PC-3 (cell line): ENCODE measurements at regions not wholly inside any gene's neighbourhood (a gene's known extent, or its start where the extent isn't known, plus 50 kb on each side); places are given as distances from the start of the nearest gene placed in this dataset.

Source experiments
- ATAC-seq: fragments of 200-7000 bp; cut with Tn5 transposase; 2 replicates; pipeline ENCODE4 v1.9.1; 2020; ENCODE audit warnings: mild to moderate bottlenecking, moderate library complexity
- BruUV-seq: library from RNA; stranded (reverse); fragments of 400-500 nt; replicated peaks from 2 replicates; lab custom pipeline; 2021; lab: Mats Ljungman, UMichigan
- CTCF ChIA-PET: fragments of 300-600 bp; sonication (Branson Sonifier 250); formaldehyde crosslinking; loops from one replicate; lab custom pipeline; 2022; ENCODE audit warnings: antibody characterized with exemption; lab: Charles Lee
- POLR2A ChIA-PET: fragments of 300-600 bp; sonication (Branson Sonifier 250); formaldehyde crosslinking; loops from one replicate; lab custom pipeline; 2022; ENCODE audit warnings: antibody characterized with exemption; ENCODE audit not compliant: unreplicated experiment; lab: Charles Lee
- DNase-seq: peaks from one replicate; pipeline ENCODE4 v3.0.0-alpha.2; 2015
- H2AFZ ChIP-seq: fragments of 300-600 bp; sonication (generic); 2 replicates; pipeline ENCODE4 v1.6.0; 2016; ENCODE audit warnings: antibody characterized with exemption, low read length
- H3F3A ChIP-seq: fragments of 300-600 bp; sonication (generic); one replicate; pipeline ENCODE4 v1.6.0; 2017; ENCODE audit warnings: antibody characterized with exemption, low read length, control low read depth, mild to moderate bottlenecking; ENCODE audit not compliant: unreplicated experiment
- H3K27ac ChIP-seq: fragments of 300-600 bp; sonication (generic); 2 replicates; pipeline ENCODE4 v1.5.1; 2016; ENCODE audit warnings: mild to moderate bottlenecking, low read length
- H3K27me3 ChIP-seq: fragments of 300-600 bp; sonication (generic); 2 replicates; pipeline ENCODE4 v1.6.1; 2016; ENCODE audit warnings: low read length, mixed read lengths
- H3K36me3 ChIP-seq: fragments of 300-600 bp; sonication (generic); 2 replicates; pipeline ENCODE4 v1.6.1; 2016; ENCODE audit warnings: low read depth, mixed run types, low read length, mixed read lengths
- H3K4me1 ChIP-seq: fragments of 300-600 bp; sonication (generic); 2 replicates; pipeline ENCODE4 v1.5.1; 2016; ENCODE audit warnings: low read length; ENCODE audit not compliant: insufficient read depth
- H3K4me2 ChIP-seq: fragments of 300-600 bp; sonication (generic); 2 replicates; pipeline ENCODE4 v1.6.0; 2016; ENCODE audit warnings: low read length
- H3K4me3 ChIP-seq: fragments of 300-600 bp; sonication (generic); 2 replicates; pipeline ENCODE4 v1.5.1; 2016; ENCODE audit warnings: mild to moderate bottlenecking, low read length, mixed read lengths
- H3K79me2 ChIP-seq: fragments of 300-600 bp; sonication (generic); 2 replicates; pipeline ENCODE4 v1.6.1; 2017; ENCODE audit warnings: low read length, mixed read lengths
- H3K9ac ChIP-seq: fragments of 300-600 bp; sonication (generic); 2 replicates; pipeline ENCODE4 v1.6.0; 2016; ENCODE audit warnings: mild to moderate bottlenecking, low read length
- H3K9me2 ChIP-seq: fragments of 300-600 bp; sonication (generic); replicated peaks from 2 replicates; pipeline ENCODE4 v1.6.1; 2016; ENCODE audit warnings: mixed run types, low read length, mixed read lengths
- H3K9me3 ChIP-seq: fragments of 300-600 bp; sonication (generic); 2 replicates; pipeline ENCODE4 v1.6.1; 2016; ENCODE audit warnings: low read length, mixed read lengths
- H4K20me1 ChIP-seq: fragments of 300-600 bp; sonication (generic); 2 replicates; pipeline ENCODE4 v1.6.1; 2016; ENCODE audit warnings: low read length, mixed read lengths
- EZH2 ChIP-seq: fragments of 300-600 bp; sonication (generic); IDR thresholded peaks from one replicate; pipeline ENCODE4 v1.6.1; 2017; ENCODE audit warnings: antibody characterized with exemption, mild to moderate bottlenecking, low read length; ENCODE audit not compliant: unreplicated experiment
- EZH2phosphoT487 ChIP-seq: fragments of 300-600 bp; sonication (generic); IDR thresholded peaks from 2 replicates; pipeline ENCODE4 v1.6.1; 2018; ENCODE audit warnings: mild to moderate bottlenecking, antibody characterized with exemption, low read length, borderline replicate concordance
- intact Hi-C: fragments of 100-400 bp; cut with micrococcal nuclease; formaldehyde crosslinking; loops from 2 replicates; pipeline ENCODE4 v1.9.0; 2023
- TF ChIP-seq, protein P1 (sequence below): fragments of 300-600 bp; sonication (generic); conservative IDR thresholded peaks from 2 replicates; pipeline ENCODE4 v1.5.1; 2017; ENCODE audit warnings: antibody characterized with exemption, low read depth, mild to moderate bottlenecking, low read length

- DNase-seq = no peak
- POLR2A ChIA-PET = no interaction called here
- Histone ChIP-seq H3K27ac (no peak overlapping the region), H3K36me3 (no peaks in the 10 kb centered on the region), H4K20me1 (no peaks in the 10 kb centered on the region), H3K9me3 (no peaks in the 10 kb centered on the region), H3F3A (no peaks in the 10 kb centered on the region), H3K79me2 (no peaks in the 10 kb centered on the region), H3K27me3 (peaks cover 80% of the 10 kb centered on the region), H3K4me1 (no peaks in the 10 kb centered on the region), H3K4me3 (no peak overlapping the region), H2AFZ (no peak overlapping the region), H3K4me2 (no peak overlapping the region), H3K9ac (no peak overlapping the region), H3K9me2 (no peaks in the 10 kb centered on the region)
- TF ChIP-seq EZH2phosphoT487 = no peak
- no peak for TF ChIP-seq EZH2
- TF ChIP-seq, protein P1, sequence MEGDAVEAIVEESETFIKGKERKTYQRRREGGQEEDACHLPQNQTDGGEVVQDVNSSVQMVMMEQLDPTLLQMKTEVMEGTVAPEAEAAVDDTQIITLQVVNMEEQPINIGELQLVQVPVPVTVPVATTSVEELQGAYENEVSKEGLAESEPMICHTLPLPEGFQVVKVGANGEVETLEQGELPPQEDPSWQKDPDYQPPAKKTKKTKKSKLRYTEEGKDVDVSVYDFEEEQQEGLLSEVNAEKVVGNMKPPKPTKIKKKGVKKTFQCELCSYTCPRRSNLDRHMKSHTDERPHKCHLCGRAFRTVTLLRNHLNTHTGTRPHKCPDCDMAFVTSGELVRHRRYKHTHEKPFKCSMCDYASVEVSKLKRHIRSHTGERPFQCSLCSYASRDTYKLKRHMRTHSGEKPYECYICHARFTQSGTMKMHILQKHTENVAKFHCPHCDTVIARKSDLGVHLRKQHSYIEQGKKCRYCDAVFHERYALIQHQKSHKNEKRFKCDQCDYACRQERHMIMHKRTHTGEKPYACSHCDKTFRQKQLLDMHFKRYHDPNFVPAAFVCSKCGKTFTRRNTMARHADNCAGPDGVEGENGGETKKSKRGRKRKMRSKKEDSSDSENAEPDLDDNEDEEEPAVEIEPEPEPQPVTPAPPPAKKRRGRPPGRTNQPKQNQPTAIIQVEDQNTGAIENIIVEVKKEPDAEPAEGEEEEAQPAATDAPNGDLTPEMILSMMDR = no peak
- BruUV-seq = no TSS peak
- no peak for ATAC-seq
- CTCF ChIA-PET = no interaction called here
- intact Hi-C loops = no loop called here
These were observed 181.6 kb upstream of the ZC3H12A start for GRCh38 chr1:37292789-37293188.

DNA sequence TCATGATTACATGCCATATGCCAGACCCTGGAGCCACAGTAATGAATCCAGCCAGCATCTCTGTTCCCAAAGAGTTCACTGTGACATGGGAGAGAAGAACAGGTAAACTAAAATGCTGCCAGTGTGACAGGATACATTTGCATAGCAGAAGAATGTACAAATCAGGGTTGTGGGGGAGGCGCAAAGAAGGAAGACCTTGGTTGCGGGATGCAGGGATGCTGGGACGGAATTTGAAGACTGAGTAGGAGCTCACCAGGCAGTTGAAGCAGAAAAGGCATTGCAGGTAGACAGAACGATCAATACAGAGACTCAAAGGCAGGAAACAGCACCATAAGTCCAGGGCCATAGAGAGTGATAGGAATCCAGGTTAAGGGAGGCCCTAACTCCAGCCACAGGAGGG lies 180.3 kb upstream of the ZC3H12A start:
- H3K36me3 ChIP-seq = no peaks in the 10 kb centered on the region
- H3K9me3 ChIP-seq = no peaks in the 10 kb centered on the region
- no TSS peak for BruUV-seq
- H3K4me3 ChIP-seq = no peak overlapping the region
- H3K79me2 ChIP-seq = no peaks in the 10 kb centered on the region
- H3K9me2 ChIP-seq = no peaks in the 10 kb centered on the region
- no peak overlapping the region for H3K27ac ChIP-seq
- ATAC-seq (no peak), DNase-seq (no peak)
- TF ChIP-seq, protein P1 = no peak
- no peak for TF ChIP-seq EZH2
- no peak for TF ChIP-seq EZH2phosphoT487
- no peak overlapping the region for H2AFZ ChIP-seq
- no peak overlapping the region for H3K4me2 ChIP-seq
- ChIA-PET CTCF (no interaction called here), POLR2A (no interaction called here)
- H3F3A ChIP-seq = no peaks in the 10 kb centered on the region
- H4K20me1 ChIP-seq = no peaks in the 10 kb centered on the region
- H3K4me1 ChIP-seq = no peaks in the 10 kb centered on the region
- intact Hi-C loops = no loop called here
- H3K27me3 ChIP-seq = peaks cover 88% of the 10 kb centered on the region
- H3K9ac ChIP-seq = no peak overlapping the region

DNA sequence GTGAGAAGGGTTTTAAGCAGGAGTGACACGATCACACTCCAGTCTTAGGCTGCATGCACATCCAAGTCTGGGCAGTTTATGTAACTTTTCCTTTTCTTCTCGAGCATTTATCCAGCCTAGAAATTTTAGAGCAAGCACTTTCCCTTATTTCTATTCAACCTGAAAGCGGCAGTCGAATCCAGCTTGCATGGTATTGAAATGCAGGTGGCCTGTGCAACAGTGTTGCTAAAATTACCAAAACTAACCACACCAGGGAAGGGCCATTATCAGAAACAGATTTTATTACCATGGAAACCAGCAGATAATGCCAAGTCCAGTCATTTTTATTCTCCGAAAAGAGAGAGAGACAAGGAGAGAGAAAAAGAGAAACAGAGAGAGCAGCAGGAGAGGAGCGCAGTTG lies 179.9 kb upstream of the ZC3H12A start:
- intact Hi-C loops = no loop called here
- no TSS peak for BruUV-seq
- ATAC-seq = no peak
- H3K9ac ChIP-seq = no peak overlapping the region
- TF ChIP-seq EZH2phosphoT487 (no peak), EZH2 (no peak)
- TF ChIP-seq, protein P1 = no peak
- no peak for DNase-seq
- H3K4me1 ChIP-seq = no peaks in the 10 kb centered on the region
- no peak overlapping the region for H3K27ac ChIP-seq
- H3K4me2 ChIP-seq = no peak overlapping the region
- no peaks in the 10 kb centered on the region for H3K9me3 ChIP-seq
- no peak overlapping the region for H2AFZ ChIP-seq
- no peaks in the 10 kb centered on the region for H3K79me2 ChIP-seq
- peaks cover 92% of the 10 kb centered on the region for H3K27me3 ChIP-seq
- H3K9me2 ChIP-seq = no peaks in the 10 kb centered on the region
- no peak overlapping the region for H3K4me3 ChIP-seq
- POLR2A ChIA-PET = no interaction called here
- no peaks in the 10 kb centered on the region for H3K36me3 ChIP-seq
- H3F3A ChIP-seq = no peaks in the 10 kb centered on the region
- H4K20me1 ChIP-seq = no peaks in the 10 kb centered on the region
- CTCF ChIA-PET = no interaction called here
